GM21381 (cell line): ENCODE measurements at regions not wholly inside any gene's neighbourhood (a gene's known extent, or its start where the extent isn't known, plus 50 kb on each side); places are given as distances from the start of the nearest gene placed in this dataset.
"Not testable (repeated sequence)": the region's sequence is repeated elsewhere in the genome, so short reads cannot be mapped to it uniquely, and the experiment has no call there.

Experiments used
- ATAC-seq: cut with Tn5 transposase; IDR thresholded peaks from one replicate; pipeline ENCODE4 v1.9.1; 2021; ENCODE audit warnings: mild to moderate bottlenecking, moderate library complexity; ENCODE audit not compliant: unreplicated experiment

DNA sequence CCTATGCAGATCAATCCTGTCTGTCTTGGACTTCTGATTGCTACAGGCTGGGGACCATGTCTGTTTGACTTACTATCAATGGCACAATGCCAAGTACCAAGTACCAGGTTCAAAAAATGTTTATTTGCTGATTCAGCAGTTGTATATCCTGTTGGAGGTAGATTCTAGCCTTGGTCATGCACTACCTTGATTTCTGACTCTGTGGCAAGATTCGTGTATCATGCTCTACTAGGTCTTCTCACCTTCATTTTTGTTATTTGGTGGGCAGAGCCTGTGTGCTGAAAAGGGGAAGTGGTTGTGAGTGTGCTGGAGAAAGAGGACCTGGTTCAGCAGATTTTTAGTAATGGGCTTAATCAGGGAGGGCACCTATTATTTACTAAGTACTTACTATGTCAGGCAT, 192.4 kb upstream of the MYLIP start:
- peak; percentile 77 for ATAC-seq

DNA sequence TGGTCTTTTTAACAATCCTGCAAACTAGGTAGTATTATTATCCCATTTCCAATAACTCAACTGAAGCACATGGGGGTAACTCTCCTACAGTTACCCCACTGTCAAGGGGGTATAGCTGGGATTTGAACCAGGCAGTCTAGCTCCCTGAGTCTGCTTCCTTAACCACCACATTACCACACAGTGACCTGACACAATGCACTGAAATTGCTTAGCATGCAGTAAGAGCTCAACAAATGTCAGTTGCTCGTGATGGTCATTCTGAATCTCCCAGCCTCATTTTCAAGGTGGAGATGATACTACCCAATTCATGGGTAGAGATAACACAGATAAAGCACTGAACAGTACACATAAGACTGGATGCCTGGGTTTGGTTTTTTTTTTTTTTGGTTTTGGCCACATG, 193.2 kb upstream of the MYLIP start:
- no peak for ATAC-seq

DNA sequence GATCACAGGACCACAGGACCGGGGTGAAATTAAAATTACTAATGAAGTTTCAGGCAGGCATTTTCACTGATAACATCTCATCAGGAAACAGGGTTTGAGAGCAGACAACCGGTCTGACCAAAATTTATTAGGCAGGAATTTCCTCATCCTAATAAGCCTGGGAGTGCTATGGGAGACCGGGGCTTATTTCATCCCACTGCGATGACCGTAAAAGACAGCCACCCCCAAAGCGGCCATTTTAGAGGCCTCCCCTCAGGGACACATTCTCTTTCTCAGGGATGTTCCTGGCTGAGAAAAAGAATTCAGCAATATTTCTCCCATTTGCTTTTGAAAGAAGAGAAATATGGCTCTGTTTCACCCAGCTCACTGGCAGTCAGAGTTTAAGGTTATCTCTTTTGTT, 197.2 kb upstream of the MYLIP start:
- not testable (repeated sequence) for ATAC-seq

DNA sequence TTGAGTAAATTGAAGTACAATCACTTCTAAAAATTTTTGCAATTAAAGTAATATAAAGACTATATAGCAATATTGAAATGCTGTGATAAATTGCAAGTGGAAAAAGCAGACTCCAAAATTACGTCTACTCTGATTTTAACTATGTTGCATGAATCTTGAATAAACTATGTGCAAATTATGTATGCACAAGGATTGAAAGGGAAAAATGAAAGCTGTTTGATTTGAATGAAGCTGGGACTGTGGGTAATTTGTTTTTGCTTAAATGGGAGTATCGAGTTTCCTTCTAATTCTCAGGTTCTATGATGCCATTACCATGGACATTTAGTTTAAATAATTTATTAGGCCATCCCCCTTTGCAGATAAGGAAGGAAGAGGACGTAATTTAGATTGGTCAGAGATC, 198.7 kb upstream of the MYLIP start:
- no peak for ATAC-seq

DNA sequence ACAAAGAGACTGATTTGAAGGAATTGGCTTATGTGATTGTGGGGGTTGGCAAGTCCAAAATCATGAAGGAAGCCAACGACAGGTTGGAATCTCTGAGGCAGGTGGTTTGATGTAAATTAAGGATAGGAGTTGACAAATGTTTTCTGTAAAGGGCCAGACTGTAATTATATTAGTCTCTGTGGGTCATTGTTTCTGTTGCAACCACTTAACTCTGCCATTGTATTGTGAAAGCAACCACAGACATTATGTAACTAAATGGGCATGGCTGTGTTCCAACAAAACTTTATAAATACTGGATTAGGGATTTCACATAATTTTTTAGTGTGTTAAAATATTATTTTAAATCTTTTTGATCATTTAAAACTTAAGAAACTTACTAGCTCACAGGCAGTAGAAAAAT, 199.2 kb upstream of the MYLIP start:
- ATAC-seq: no peak

DNA sequence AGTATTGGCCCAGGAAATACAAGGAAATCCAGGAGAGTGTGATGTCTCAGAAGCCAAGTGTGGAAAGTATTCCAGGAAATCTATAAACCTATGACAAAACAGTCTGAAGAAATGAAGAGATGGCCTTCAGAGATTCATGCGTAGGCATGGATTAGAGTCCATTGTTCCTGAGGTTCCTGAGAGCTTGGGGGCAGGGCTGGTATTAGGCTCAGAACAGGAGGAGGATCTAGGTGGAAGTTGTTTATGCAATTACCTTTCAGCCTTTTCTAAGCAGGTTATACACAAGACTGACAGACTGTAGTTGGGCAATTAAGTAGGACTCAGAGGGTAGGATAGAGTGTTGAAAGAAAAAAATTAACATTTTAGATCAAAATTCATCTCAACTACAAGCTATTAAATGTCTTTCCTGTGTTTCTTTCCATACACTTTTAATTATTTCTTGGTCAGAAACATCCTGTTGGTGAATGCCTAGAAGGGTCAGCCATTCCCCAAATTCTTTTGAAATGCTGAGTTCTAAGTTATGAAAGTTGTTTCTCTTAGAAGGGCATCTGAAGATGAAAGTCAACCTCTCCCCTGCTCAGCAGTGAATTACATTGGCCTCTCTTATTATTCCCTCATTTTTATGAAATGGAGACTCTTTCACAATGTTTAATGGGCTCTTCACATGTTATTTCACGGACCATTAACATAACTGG, 201.2 kb upstream of the MYLIP start:
- ATAC-seq: no peak

DNA sequence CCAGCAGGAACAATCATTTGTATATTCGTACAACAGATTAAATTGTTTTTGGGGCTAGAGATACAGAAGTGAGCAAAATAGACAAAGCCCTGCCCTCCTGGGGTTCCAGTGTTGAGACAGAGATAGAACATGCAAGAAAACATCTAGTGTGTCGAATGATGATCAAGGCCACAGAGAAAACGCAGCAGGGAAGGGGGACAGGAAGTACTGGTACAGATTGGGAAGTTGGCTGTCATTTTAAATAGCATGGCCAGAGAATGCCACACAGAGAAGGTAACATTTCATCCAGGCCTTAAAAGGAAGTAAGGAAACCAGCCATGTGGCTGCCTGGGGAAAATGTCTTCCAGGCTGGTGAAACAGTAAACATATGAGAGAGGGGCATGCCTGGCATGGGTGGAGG, 202.6 kb upstream of the MYLIP start:
- ATAC-seq: no peak

DNA sequence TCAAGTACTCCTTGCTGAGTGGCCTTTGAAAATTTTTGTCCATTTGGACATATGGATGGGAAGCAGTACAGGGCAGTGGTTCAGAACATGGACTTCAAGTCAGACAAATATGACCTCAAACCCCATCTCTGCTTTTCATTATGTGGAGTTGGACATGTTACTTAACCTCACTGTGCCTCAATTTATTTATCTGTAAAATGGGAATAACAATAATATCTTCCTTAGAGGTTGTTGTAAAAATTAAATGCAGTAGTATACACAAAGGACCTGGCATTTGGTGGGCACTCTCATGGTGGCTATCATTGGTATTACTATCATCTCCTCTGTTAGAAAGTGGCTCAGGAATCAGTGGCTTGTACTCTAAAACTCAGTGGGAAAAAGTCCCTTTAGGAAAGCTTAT, 204.0 kb upstream of the MYLIP start:
- ATAC-seq: no peak

DNA sequence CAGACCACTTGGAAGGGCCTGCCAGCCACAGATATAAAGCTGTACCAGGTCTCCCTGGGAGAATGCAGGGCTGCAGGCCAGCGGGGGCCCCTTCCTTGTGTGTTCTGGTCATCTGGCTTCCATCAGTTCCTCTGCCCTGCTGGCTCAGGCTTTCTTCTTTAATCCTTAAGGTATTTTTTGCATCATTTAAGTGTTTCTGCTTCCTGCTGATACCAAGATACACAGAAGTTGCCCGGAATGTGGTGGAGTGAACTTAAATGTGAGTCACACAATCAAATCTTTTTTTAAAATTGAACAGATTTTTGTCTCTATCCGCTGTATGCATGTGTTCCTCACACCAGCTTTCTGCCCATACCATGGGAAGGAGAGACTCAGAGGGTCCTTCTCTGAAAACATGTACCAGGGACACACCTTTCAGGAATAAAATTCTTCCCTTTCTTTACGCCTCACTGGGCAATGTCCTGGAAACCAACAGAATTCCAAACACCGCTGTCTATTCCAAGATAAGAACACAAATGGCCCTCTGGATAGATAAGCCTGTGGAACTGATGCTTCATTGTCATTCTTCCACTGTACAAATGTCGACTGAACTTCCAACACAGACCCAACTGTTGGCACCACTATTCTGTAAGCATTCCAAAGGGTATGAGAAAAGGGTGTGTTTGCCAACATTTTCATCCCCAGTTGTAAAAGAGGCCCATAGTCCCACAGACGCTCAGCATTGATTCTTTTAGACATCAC, 206.2 kb upstream of the MYLIP start:
- ATAC-seq: no peak

DNA sequence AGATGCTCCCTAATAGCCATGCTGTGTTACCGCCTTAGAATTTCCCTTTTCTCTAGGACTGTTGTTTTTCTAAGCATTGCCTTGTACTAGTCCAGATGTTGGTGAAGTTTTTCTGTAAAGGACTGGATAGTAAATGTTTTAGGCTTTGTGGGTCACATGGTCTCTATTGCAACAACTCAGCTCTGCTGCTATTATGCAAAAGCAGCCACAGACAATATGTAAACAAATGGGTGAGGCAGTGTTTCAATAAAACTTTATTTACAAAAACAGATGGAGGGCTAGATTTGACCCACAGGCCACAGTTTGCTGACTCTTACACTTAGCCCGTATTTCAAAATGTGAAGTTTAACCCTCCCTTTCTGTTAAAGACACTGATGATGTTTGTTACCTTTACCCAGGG, 207.6 kb upstream of the MYLIP start:
- no peak for ATAC-seq

DNA sequence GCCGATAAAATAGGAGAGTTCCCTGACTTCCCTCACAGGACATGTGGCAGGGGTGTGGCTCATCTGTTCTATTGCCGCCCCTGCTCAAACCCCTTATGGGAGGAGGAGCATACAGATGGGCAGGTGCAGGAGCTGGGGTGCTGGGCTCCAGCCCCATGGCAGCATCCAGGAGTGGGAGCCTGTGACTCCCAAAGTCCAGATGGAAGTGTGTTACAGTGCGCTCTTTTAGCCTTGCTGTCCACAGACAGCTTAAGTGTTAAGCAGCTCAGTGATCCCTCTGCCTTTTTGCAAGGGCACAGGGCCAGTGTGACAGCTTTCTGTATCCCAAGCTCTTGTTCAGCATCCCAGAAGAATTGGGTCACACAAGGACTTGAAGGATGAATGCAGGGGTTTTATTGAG, 212.3 kb upstream of the MYLIP start:
- no peak for ATAC-seq

DNA sequence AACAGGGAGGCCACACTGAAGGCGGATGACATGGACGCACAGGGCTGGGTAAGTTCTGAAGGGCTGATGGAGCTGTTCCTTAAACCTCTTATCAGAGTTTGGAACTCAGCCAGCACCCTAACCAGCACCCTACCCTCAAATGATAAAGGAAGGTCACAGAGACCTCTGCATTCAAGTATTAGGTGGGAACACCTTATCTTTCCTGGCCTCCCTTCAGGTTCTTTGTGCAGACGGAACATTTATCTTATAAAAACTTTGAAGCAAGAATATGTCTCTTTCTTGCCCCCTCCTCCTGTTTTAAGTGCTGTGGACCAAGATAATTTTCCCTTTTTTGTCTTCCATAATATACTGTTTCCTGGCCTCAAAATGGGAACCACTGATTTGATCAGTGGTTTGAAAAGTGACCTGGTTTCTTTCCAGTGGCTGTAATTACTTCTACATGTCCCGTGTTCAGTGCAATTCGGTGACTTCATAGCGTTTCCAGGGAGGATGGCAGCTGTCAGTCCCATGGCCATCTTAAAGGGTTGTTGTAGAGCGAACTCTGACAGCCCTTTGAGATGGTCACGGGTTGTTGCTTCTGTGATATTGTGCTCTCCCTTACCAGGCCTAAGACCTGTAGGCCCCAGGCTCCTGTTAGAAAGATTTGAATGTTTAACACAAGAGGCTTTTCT, 213.2 kb upstream of the MYLIP start:
- no peak for ATAC-seq

DNA sequence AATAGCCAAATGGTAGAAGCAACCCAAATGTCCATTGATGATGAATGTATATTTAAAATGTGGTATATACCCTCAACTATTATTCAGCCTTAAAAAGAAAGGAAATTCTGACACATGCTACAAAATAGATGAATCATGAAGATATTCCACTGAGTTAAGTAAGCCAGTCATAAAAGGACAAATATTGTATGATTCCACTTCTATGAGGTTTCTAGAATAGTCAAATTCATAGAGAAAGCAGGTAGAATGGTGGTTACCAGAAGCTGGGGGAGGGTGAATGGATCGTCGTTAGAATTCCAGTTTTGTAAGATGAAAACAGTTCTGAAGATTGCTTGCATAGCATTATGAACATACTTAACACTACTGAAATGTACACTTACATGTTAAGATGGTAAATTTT, 214.3 kb upstream of the MYLIP start:
- no peak for ATAC-seq

DNA sequence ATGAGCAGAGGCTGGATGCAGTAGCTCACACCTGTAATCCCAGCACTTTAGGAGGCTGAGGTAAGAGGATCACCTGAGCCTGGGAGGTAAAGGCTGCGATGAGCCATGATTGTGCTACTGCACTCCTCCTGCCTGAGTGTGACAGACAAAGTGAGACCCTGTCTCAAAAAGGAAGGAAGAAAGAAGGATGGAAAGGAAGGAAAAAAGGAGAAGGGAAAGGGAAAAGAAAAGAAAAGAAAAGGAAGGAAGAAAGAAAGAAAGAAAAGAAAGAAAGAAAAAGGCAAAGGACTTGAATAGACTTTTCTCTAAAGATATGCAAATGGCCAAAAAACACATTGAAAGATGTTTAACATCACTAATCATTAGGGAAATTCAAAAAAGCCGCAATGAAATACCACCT, 215.3 kb upstream of the MYLIP start:
- no peak for ATAC-seq

DNA sequence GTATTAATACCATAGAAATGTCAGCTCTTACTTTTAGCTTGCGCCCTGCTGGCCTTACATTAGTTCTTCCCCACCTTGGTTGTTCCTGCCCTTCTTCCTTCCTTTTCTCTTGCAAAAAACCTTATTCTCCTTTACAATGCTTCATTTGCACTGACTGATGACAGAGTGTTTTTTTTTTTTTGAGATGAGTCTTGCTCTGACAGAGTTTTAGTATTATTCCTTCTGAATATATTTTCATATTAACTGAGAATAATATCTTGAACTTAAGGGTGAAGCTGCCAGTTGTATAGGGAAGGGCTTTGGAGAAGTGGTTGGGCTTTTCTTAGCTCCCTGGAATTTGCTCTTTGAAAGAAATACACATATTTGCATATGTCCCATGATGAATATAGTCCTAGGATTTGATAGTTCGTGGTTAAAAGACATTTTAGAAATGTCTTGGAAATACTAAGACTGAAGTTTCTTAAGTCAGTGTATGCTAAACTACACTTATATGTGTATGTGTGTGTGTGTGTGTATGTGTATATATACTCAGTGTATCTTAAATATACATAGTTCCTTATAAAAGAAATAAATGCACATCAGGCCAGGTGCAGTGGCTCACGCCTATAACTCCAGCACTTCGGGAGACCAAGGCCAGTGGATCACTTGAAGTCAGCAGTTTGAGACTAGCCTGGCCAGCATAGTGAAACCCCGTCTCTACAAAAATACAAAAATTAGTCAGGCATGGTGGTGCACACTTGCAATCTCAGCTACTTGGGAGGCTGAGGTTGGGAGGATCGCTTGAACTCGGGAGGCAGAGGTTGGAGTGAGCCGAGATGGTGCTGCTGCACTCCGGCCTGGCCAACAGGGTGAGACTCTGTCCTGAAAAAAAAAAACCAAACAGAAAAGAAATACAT, 216.1 kb upstream of the MYLIP start:
- no peak for ATAC-seq

DNA sequence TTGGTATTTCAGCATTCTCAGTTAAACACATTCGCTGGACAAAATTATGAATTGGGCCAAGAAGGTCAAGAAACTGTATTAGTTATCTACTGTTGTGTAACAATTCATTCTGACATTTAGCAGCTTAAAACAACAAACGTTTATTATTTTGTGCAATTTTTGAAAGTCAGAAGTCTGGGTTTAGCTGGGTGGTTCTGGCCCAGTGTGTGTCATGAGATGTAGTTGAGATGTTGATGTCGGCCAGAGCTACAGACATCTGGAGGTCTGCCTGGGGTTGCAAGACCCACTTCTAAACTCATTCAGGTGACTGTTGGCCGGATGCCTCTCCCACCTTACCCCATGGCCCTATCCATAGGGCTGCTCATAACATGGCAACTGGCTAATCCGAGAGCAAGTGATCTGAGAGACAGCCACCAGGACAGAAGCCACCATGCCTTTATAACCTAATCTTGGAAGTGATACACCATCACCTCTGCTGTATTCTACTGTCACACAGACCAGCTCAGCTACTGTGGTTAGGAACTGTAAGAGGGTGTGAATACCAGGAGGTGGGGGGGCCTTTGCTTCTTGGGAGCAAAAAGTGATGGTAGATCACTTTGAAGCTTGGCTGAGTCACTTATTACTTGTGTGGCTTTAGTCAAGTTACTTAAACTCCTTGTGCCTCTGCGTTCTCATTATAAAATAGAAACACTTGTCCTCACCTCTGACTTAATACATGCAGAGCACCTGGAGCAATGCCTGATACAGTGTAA, 217.0 kb upstream of the MYLIP start:
- no peak for ATAC-seq

DNA sequence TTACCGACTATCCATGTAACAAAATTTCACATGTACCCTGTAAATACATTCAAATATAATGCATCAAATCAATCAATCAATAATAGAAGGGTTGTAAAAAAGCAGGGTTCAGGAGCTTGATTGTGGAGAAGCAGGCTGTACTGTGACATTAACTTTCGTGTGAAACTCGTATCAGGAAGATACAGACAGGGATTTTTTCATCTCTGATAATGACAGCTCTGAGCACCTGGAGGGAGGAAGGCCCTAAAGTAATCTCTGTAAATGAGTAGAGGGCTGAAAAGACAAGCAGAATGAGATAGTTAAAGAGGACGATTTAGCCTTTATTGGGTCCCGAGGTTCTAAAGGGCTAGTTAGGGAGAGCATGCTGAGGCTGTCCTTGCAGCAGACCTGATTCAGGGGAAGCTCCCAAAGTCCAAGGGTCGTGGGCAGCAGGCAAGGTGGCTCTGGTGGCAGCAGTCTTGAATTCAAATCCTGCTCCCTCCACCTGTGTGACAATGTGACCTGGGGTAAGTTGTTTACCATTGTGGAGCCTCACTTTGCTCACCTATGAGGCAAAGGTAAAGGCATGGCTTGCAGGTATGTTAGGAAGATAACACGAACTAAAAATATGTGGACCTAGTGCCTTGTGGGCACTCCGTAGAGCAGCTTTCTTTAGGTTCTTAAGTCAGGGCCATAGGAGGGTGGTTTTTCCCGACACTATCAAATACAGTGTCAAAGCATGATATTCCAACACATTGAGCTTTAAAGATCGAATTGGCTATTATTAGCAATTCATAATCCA, 219.4 kb upstream of the MYLIP start:
- no peak for ATAC-seq

DNA sequence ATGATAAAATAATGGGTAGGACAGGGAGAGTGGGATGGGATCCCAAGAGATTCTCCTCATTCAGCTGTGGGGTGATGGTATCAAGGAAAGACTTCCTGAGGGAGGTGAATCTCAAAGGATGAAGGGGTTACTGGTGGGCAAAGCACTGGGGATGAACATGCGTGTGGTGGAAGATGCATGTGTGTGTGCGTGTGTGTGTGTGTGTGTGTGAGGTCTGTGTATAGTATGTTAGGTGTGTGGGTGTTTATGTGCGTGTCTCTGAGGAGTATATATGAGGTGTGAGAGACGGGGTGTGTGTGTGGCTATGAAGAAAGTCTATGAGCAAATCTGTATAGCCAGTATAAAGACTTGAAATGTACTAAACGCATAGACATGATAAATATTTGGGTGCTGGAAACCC, 220.0 kb upstream of the MYLIP start:
- ATAC-seq: no peak

DNA sequence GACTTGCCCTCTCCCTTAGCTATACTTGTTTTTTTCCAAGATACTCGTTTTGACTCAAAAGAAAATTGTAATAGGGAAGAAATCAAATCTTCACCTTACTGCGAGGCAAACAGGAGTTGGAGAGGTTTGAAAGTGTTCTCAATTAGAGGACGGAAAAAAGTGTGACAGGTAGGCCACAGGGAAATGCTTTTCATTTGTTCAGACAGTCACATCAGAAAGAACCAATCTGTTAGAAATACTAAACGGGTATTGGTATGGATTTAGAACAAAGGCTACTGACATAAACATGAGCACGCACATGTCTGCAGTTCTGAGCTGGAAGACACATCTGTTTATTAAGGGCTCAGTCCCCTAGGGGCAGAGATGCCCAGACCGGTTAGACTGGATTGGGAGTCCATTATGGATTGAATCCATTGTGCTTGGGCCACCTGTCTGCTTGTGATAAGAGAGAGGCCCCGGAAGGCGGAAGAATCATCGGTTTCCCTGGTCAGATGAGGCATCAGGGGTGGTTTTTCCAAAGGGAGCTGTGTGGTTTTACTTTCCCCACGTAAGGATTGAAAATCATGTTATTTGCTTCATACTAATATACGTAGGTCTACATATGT, 220.9 kb upstream of the MYLIP start:
- no peak for ATAC-seq
